Stimulated activated CD4-positive, alpha-beta T cell treated with anti-CD3 and anti-CD28 coated beads, Interleukin-1b, Interleukin-23, amount 100 ng/mL, for 24 hours (primary cell): ENCODE measurements at regions not wholly inside any gene's neighbourhood (a gene's known extent, or its start where the extent isn't known, plus 50 kb on each side); places are given as distances from the start of the nearest gene placed in this dataset.
"Not testable (repeated sequence)": the region's sequence is repeated elsewhere in the genome, so short reads cannot be mapped to it uniquely, and the experiment has no call there.

Experiments
- DNase-seq, 4 experiments: peaks; one replicate each; pipeline ENCODE4 v3.0.0-alpha.2; 2020; ENCODE audit warnings: low read depth in 4 of 4, low spot score in 1 of 4

DNA sequence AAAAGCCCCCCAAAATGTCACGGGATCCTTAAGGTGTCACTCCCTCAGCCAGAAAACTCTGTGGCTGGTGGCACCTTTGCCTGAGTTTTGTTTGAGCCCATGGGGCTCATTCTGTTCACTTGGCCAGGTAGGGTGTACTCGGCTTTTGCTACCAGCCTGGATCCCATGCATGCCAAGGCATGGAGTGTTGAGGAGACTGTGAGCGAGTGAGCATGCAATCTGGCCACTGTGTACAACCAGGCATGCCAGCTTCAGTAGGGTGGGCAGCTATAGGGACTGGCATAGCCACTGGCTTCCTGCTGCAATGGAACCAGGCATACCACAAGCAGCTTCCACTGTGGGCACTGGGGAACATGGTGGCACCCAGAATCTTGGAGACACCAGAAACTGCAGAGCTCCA lies 436.0 kb upstream of the GRM3 start:
- DNase-seq = no peak

DNA sequence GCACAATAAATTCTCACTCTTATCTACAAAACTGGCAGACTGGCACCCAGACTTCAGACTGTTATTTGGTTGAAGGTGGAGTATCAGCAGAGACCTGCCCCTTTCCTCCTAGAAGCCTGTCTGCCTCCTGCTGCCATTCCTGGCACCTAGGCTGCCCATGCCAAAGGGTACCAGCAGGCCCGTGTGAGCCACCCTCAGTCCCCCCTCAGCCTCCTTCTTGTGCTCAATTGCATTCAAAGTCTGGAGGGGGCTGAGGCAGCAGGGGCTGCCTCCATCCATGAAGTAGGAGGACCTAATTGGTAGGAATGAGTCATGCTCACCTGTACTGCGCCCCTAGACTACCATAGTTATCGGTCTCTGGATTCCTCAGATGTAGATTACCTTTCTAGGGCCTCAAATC lies 440.9 kb upstream of the GRM3 start:
- no peak for DNase-seq

DNA sequence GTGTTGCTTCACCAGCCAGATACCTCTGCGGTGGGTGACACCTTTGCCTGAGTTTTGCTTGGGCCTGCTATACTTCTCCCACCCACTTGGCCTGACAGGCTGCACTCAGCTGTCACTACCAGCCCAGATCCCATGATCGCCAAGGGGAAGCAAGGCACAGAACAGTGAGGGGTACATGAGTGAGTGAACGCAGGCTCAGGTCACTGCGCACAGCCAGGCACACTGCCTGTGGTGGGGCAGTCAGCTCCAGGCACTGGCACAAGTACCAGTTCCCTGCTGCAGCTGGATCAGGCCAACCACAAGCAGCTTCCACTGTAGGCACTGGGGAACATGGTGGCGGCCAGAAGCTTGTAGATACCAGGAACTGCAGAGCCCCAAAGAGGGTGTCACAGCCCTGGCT lies 441.9 kb upstream of the GRM3 start:
- no peak for DNase-seq

DNA sequence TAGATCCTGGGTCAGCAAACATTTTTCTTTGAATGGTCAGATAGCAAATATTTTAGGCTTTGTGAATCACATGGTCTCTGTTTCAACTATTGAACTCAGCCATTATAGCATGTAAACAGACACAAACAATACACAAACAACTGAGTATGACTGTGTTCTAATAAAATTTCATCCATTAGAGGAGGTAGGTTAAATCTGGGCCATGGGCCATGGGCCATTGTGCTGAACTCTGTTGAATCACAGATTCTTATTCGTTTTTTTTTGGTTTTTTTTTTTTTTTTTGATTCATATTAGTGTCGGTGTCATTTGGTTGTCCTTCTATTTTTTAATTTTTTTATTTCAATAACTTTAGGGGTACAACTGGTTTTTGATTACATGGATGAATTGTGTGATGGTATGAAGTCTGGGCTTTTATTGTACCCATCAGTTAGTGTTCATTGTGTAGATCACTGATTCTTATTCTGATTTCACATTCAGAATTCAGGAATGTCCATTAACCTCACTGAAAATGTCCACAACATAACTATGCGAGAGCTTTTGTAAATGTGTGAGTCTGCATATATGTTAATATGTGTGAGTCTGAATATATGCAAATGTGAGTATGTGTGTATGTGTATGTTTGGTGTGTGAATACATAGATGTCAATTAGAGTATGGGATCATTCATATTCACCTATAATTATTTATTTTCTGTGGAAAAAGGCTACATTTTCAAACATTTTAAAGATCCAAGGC lies 443.7 kb upstream of the GRM3 start:
- DNase-seq = no peak

DNA sequence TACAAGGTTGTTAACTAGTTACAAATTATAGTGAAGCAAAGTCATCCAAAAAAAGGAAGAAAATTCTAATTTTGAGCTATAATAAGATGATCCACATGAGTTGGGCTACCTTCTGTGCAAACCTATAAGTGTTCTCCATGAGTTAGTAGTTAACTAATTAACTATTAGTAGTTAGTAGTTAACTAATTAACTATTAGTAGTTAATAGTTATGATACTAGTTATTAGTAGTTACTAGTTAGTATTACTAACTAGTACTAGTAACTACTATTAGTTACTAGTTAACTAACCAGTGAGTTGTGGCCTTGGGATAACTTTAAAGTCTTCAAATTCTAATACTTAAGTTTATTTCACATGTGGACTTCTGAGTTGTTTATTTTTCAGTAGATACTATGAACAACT lies 453.4 kb upstream of the GRM3 start:
- DNase-seq = no peak

DNA sequence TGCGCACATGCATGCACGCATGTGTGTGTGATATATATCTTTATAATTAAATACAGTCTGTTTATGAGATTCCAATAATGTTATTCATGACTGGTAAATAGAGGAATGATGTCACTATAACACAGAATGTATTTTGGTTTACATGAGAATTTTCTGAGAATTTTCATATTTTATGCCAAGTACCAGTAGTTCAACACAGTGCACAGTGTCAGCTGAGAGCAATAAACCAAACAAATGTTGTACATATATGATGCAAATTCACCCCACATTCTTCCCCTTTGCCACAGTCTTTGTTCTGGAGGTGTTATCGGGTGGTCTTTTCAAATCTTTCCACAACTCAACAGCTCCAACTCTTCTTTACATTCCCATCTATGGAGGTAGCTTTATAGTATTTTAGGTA lies 462.2 kb upstream of the GRM3 start:
- DNase-seq = no peak

DNA sequence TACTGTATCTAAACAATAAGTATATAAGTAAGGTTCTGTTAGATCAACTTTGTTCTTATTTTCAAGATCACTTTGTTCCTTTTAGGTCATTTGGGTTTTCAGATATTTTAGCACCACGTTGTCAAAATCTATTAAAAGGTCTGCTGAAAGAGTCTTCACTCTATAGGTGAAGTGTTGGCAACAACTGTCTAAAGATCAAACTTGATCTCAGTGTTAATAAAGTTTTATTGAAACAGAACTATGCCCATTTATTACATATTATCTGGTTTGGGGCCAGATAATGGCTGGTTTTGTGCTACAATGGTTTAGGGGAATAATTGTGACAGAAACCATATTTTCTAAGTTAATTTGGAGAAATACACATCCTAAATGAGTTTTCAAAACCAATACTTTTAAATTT lies 478.9 kb upstream of the GRM3 start:
- no peak for DNase-seq

DNA sequence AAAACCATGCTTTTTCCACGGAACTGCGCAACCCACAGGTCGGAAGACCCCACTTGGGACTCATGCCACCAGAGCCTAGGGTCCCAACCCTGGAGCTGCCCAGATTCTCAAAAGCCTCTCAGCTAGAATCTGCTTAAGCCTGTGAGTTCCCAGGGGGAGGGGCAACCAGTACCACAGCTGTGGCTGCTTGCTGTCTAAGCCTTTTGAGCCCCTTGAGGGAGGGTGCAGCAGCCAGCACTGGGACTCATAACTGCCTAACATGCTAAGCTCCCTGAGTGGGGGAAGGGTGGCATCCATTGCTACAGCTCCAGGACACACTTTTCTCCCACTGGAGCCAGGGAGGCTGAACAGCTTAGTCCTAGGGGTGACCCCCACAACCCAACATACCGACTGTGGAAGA lies 485.6 kb upstream of the GRM3 start:
- no peak for DNase-seq

DNA sequence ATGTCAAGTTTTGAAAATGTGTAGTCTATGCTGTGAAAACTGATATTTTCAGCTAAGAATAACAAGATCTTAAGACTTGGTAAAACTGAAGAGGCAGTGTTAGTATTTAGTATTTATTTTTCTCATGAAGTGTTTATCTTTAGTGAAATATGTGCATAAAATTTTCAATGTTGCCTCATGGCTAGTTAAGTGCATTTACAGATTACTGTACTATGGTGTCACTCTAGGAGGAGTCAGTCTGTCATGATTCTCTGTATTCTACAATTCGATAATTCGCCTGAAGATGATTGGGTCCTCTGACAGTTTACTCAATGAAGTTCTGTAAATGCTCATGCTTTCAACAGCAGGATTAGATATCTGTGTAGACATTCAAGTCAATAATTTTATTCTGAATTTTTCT lies 488.1 kb upstream of the GRM3 start:
- DNase-seq = no peak

DNA sequence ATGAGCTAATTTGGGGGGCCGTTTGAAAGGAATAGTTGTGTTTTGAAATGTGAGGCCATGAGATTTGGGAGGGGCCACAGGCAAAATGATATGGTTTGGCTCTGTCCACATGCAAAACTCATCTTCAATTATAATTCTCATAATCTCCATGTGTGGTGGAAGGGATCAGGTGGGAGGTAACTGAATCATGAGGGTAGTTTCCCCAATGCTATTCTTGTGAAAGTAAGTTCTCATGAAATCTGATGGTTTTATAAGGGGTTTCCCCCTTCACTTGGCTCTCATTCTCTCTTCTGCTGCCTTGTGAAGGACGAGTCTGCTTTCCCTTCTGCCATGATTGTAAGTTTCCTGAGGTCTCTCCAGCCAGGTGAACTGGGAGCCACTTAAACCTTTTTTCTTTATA lies 490.8 kb upstream of the GRM3 start:
- DNase-seq = no peak

DNA sequence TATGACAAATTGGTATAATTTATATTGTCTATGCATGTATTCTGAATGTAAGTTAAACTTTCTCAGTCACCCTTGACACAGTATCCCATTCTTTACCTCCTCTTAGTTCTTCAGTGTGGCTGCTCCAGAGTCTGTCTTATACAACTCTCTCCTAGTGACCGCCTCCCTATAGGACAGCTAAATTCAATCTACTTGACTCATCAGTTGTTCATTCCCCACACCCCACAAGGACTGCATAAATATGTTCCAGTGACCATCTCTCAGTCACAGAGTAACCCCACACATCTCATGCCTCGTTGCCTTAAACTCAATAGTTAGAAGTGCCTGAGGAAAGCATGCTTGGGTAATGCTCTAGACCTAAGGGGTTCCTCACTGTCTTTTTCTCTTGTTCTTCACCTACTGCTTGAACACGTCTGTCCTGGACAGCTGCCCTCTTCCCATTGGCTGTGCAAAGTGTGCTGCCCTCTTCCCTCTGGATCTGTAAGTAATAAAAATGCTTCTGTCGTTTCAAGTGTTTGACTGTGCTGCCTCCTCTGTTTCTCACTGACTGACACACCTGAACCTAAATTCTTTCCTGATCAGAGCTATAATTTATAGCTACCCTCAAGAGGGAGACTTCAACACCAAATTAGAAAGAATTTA lies 494.6 kb upstream of the GRM3 start:
- no peak for DNase-seq

DNA sequence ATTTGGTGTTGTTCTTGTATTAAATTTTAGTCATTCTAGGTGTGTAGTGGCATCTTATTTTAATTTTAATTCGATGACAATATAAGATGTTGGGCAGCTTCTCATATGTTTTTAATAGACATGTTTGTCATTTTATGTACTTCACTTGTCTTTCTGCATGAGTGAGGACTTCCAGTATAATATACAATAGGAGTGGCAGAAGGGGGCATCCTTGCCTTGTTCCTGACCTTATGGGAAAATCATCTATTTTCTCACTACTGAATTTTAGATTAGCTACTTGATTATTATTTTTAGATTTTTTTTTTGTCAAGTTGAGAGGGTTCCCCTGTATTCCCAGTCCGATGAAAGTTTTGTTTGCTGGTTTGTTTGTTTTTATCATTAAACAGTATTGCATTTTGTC lies 495.2 kb upstream of the GRM3 start:
- no peak for DNase-seq

DNA sequence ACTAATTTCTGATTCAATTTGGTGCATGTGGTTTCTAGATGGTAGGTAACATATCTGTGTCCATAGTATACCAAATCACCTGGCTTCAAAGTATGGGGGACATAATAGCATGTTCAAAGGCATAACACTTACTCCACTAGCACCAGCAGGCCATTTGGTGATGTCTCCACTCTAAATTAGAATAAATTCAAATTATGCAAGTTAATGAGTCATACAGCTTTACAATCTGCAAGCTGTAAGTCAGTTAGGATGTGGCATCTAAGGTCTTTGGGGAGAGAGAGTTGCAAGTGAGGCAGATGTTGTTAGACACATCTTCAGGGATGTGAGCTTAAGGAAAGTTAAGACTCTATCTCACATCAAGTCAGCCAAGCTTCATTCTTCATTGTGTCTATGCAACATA lies 506.4 kb upstream of the GRM3 start:
- DNase-seq = no peak

DNA sequence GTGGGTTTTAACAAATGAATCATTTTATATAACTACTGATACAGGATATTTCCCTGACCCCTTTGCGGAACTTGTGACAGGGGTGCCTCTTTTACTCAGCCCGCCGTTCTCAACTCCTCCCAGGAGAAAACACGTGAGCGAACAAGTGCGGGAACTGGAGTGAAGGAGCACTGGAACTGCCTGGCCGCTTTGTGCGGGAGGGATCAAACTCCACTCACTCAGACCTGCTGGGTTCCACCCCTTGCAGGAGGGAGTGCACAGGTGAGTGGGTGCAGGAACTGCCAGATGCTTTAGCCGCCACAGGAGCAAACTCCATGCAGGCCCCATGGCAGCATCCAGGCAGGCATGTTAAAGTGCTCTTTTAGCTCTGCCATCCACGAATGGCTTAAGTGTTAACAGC lies 513.4 kb upstream of the GRM3 start:
- DNase-seq = no peak

DNA sequence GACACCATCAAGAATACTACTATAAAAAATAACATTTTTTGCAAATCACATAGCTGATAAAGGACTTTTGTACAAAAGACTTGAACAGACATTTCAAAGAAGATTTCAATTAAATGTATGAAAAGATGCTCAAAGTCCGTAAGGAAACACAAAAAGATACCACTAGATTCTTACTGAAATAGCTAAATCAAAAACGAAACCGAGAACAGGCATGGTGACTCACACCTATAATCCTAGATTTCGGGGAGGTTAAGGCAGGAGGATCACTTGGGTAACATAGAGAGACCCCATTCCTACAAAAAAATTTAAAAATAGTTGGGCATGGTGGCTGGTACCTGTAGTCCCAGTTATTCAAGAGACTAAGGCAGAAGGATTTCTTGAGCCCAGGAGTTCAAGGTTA lies 520.2 kb upstream of the GRM3 start:
- no peak for DNase-seq

DNA sequence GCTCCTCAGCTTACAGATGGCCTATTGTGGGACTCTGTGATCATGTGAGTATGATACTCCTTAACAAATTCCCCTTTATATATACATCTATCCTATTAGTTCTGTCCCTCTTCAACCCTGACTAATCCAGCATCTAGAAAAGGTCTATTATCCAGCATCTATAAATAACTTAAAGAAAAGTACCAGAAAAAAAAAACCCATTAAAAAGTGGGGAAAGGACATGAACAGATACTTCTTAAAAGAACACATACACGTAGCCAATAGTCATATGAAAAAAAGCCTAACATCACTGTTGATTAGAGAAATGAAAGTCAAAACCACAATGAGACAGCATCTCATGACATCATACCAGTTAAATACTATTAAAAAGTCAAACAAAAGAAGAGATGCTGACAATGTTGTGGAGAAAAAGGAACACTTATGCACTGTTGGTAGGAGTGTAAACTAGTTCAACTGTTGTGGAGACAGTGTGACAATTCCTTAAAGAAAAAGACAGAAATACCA lies 549.5 kb upstream of the GRM3 start:
- no peak for DNase-seq

DNA sequence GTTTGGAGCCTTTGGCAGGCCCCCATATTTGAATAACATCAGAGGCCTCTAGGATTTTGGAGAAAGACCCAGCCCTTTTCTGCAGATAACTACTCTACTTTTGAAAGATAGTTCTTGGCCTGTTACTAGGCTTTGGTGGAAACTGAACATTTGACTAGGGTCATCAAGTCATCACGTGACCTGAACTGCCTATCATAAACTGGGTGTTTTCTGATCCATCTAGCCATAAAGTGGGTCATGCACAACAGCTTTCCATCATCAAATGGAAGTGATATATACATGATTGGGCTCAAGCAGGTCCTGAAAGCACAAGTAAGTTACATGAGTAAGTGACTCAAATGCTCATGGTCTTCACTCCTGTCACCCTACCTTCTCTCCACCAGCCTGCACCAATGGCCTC lies 552.3 kb upstream of the GRM3 start:
- no peak for DNase-seq

DNA sequence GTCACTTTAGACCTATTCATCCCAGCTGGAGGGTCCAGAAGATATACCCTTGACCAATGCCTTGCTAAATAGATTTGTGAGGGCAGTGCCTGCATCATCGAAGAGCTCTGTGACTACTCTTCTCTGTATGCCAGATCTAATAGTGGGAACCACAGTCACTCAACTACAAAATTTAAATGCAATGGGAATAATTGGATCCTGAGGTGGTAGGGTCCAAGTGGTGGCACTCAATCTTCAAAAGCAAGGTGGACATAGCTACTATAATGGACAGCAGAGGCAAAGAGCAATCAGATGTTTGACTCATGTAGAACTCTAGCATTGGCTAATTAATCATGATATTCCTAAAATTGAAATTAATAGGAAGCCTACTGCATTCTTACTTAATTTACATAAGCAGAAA lies 554.3 kb upstream of the GRM3 start:
- no peak for DNase-seq

DNA sequence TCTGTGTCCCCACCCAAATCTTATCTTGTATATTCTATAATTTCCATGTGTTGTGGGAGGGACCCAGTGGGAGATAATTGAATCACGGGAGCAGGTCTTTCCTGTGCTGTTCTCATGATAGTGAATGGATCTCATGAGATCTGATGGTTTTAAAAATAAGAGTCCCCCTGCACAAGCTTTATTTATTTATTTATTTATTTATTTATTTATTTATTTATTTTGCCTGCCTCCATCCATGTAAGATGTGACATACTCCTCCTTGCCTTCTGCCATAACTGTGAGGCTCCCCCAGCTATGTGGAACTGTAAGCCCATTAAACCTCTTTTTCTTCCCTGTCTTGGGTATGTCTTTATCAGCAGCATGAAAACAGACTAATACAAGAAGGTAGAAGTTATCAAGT lies 579.1 kb upstream of the GRM3 start:
- DNase-seq = not testable (repeated sequence)

DNA sequence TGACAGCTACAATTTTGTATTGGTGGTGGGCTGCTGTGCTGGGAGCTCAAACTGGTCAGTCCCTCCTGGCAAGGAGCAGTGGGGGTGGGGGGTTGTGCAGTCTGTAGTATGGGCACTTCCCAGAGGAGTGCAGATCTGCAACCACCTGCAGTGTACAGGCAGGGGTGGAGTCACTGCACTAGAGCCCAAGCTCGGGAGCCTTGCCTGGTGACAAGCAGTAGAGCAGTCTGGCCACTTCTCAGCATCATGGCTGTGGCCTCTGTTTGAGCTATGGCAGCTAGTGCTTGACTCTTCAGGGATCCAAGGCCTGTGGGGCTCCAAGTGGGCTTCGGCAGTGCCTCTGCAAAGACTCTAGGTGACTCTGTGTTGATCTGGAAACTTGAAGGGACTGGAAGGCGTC lies 585.1 kb upstream of the GRM3 start:
- DNase-seq = no peak

DNA sequence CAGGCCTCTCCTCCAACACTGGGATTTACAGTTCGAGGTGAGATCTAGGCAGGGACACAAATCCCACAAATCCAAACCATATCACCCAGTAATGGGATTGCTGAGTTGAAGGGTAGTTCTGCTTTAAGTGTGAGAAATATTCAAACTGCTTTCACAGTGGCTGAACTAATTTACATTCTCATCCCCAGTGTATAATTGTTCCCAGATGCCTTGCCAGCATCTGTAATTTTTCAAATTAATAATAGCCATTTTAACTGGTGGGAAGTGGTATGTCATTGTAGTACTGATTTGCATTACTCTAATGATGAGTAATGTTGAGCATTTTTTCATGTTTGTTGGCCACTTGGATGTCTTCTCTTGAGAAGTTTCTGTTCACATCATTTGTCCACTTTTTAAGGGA lies 592.8 kb upstream of the GRM3 start:
- DNase-seq = no peak

DNA sequence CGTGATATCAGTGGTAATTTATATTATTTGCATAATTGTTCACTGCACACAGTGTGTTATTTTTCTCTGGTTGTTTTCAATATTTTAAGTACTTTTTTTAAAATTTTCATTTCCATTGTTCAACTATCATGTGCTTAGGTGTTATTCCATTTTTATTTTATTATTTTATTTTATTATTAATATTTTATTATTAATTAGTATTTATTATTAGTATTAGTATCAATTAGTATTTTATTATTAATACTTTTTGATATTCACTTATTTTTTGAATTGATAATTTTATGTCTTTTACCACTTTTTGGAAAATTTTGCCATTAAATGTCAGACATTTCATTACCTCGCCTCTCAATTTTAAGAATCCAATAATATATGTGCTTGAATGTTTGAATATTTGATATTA lies 593.8 kb upstream of the GRM3 start:
- DNase-seq = no peak

DNA sequence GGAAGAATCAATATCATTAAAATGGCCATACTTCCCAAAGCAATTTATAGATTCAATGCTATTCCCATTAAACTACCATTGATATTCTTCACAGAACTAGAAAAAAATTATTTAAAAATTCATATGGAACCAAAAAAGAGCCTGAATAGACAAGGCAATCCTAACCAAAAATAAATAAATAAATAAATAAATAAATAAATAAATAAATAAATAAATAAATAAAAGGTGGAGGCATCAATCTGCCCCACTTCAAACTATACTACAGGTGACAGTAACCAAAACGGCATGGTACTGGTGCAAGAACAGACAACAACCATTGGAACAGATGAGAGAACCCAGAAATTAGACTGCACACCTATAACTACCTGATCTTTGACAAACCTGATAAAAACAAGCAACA lies 598.5 kb upstream of the GRM3 start:
- DNase-seq = not testable (repeated sequence)
